ENCODE measurements at regions not wholly inside any gene's neighbourhood (a gene's known extent, or its start where the extent isn't known, plus 50 kb on each side); places are given as distances from the start of the nearest gene placed in this dataset.
"Not testable (repeated sequence)": the region's sequence is repeated elsewhere in the genome, so short reads cannot be mapped to it uniquely, and the experiment has no call there.

DNA sequence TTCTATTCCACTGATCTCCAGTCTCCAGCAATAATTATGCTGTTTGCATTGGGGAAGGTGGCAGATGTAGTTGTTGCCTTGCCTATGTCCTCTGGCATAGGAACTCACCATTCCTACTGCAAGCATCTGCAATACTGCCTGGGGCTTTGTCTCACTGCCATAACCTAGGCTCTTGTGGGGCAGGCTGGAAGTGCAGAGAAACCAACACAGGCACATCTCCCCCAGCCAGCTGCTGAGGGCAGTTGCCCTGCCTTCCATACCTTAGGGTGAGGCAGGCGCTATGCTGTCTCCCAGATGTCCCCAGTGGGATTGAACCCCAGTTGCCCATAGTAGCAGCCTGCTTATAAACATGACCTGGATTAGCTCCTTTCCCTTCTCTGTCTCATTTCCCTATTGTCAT lies 128.1 kb downstream of the NPIPA7 start:
- H3K4me3 ChIP-seq (ENCODE audit: insufficient read depth, low read depth, low read length); H3K4me1 ChIP-seq (ENCODE audit: control insufficient read depth, insufficient read depth, low read length); H3K4me2 ChIP-seq (ENCODE audit: low read depth, low read length); H3K27me3 ChIP-seq (ENCODE audit: control insufficient read depth, insufficient read depth, low read length); DNase-seq; H2AK9ac ChIP-seq (replicated peaks; ENCODE audit: low read depth, low read length, poor library complexity); in situ Hi-C loops (cut with MboI; ENCODE audit: low sequenced_read_pairs); H2BK15ac ChIP-seq (ENCODE audit: low read depth, low read length); H3K79me1 ChIP-seq (ENCODE audit: low read depth in 1 of 2, low read length in 2 of 2); H2BK120ac ChIP-seq (ENCODE audit: low read depth, low read length); BruUV-seq (replicated peaks); H3K27ac ChIP-seq (ENCODE audit: insufficient read depth, low read length); H2BK20ac ChIP-seq (ENCODE audit: low read depth, low read length); H3K9ac ChIP-seq (ENCODE audit: low read depth, low read length); H4K20me1 ChIP-seq (ENCODE audit: insufficient read depth, low read length); H4K91ac ChIP-seq (ENCODE audit: insufficient read depth, low read depth, low read length); H4K5ac ChIP-seq (ENCODE audit: low read depth, low read length); H3K9me3 ChIP-seq (ENCODE audit: control insufficient read depth, insufficient read depth, low read length); H3K9me1 ChIP-seq (ENCODE audit: insufficient read depth, low read length); H3K18ac ChIP-seq (ENCODE audit: low read depth, low read length); ATAC-seq (ENCODE audit: low read depth); H3K36me3 ChIP-seq (ENCODE audit: control insufficient read depth, insufficient read depth, low read length); H2AK5ac ChIP-seq (ENCODE audit: low read depth, low read length); intact Hi-C loops (cut with micrococcal nuclease); H3K23ac ChIP-seq (ENCODE audit: low read depth, low read length); H2AFZ ChIP-seq (replicated peaks; ENCODE audit: low read length, poor library complexity); H3K56ac ChIP-seq (ENCODE audit: extremely low read depth, insufficient read depth, low read length); POLR2A ChIA-PET (ENCODE audit: unreplicated experiment); H2BK5ac ChIP-seq (ENCODE audit: low read depth, low read length, poor library complexity, severe bottlenecking); CTCF ChIA-PET; H3K4ac ChIP-seq (ENCODE audit: low read depth, low read length); H4K8ac ChIP-seq (ENCODE audit: low read depth in 2 of 2, low read length in 2 of 2); H3K14ac ChIP-seq (replicated peaks; ENCODE audit: low read depth, low read length); dilution Hi-C loops (cut with HindIII; ENCODE audit: low sequenced_read_pairs, unreplicated experiment): not testable (repeated sequence)
- WGBS, 2 experiments (ENCODE audit: extremely low coverage in 2 of 2, insufficient read length in 1 of 2), result no CpG with 5 or more reads among the region's 1 CpG

DNA sequence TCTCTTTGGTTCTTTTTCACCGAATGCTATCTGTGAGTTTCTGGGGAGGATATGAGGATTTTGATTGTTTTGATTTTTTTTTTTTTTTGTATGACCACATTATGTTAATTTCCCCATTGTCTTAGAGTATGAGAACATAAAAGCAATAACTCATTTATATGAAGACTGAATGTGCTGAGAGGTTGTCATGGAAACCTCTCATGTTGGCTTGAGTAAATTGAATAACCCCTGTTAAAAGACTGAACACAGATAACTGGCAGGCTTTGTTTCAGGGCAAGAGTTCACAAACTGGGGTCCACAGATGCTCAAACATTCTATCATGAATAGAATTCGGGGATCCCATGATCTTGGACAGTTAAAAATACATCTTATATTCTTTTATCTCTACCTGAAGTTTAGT lies 129.4 kb downstream of the NPIPA7 start:
- BruUV-seq (replicated peaks); H3K4ac ChIP-seq (ENCODE audit: low read depth, low read length); H2AK5ac ChIP-seq (ENCODE audit: low read depth, low read length); H3K14ac ChIP-seq (replicated peaks; ENCODE audit: low read depth, low read length); H3K36me3 ChIP-seq (ENCODE audit: control insufficient read depth, insufficient read depth, low read length); dilution Hi-C loops (cut with HindIII; ENCODE audit: low sequenced_read_pairs, unreplicated experiment); DNase-seq; H3K18ac ChIP-seq (ENCODE audit: low read depth, low read length); H4K20me1 ChIP-seq (ENCODE audit: insufficient read depth, low read length); H2BK5ac ChIP-seq (ENCODE audit: low read depth, low read length, poor library complexity, severe bottlenecking); H2BK15ac ChIP-seq (ENCODE audit: low read depth, low read length); H3K4me2 ChIP-seq (ENCODE audit: low read depth, low read length); H4K5ac ChIP-seq (ENCODE audit: low read depth, low read length); H3K23ac ChIP-seq (ENCODE audit: low read depth, low read length); H3K9me1 ChIP-seq (ENCODE audit: insufficient read depth, low read length); H3K56ac ChIP-seq (ENCODE audit: extremely low read depth, insufficient read depth, low read length); CTCF ChIA-PET; H4K91ac ChIP-seq (ENCODE audit: insufficient read depth, low read depth, low read length); H3K9me3 ChIP-seq (ENCODE audit: control insufficient read depth, insufficient read depth, low read length); H2AFZ ChIP-seq (replicated peaks; ENCODE audit: low read length, poor library complexity); in situ Hi-C loops (cut with MboI; ENCODE audit: low sequenced_read_pairs); H3K9ac ChIP-seq (ENCODE audit: low read depth, low read length); ATAC-seq (ENCODE audit: low read depth); H3K4me1 ChIP-seq (ENCODE audit: control insufficient read depth, insufficient read depth, low read length); H3K27me3 ChIP-seq (ENCODE audit: control insufficient read depth, insufficient read depth, low read length); H2AK9ac ChIP-seq (replicated peaks; ENCODE audit: low read depth, low read length, poor library complexity); intact Hi-C loops (cut with micrococcal nuclease); H4K8ac ChIP-seq (ENCODE audit: low read depth in 2 of 2, low read length in 2 of 2); H2BK20ac ChIP-seq (ENCODE audit: low read depth, low read length); H3K27ac ChIP-seq (ENCODE audit: insufficient read depth, low read length); H3K79me1 ChIP-seq (ENCODE audit: low read depth in 1 of 2, low read length in 2 of 2); H3K4me3 ChIP-seq (ENCODE audit: insufficient read depth, low read depth, low read length); H2BK120ac ChIP-seq (ENCODE audit: low read depth, low read length); POLR2A ChIA-PET (ENCODE audit: unreplicated experiment): not testable (repeated sequence)
- no CpG with 5 or more reads among the region's 2 CpGs for WGBS, 2 experiments (ENCODE audit: extremely low coverage in 2 of 2, insufficient read length in 1 of 2)
